KOPT-K1 (cell line): ENCODE measurements at regions not wholly inside any gene's neighbourhood (a gene's known extent, or its start where the extent isn't known, plus 50 kb on each side); places are given as distances from the start of the nearest gene placed in this dataset.

Experiments used
- H3K27ac ChIP-seq: fragments of 200-600 bp; sonication (generic); 2 replicates; pipeline ENCODE4 v1.5.1; 2016; ENCODE audit warnings: antibody characterized with exemption, mild to moderate bottlenecking, low read depth, low read length; ENCODE audit not compliant: poor library complexity, severe bottlenecking
- H3K36me3 ChIP-seq: fragments of 200-600 bp; sonication (generic); 2 replicates; pipeline ENCODE4 v1.5.1; 2017; ENCODE audit warnings: antibody characterized with exemption, mild to moderate bottlenecking, low read length, moderate library complexity; ENCODE audit not compliant: insufficient read depth
- H3K9me3 ChIP-seq: fragments of 200-600 bp; sonication (generic); 2 replicates; pipeline ENCODE4 v1.5.1; 2017; ENCODE audit warnings: antibody characterized with exemption, low read length, mild to moderate bottlenecking; ENCODE audit not compliant: insufficient read depth, poor library complexity, severe bottlenecking

DNA sequence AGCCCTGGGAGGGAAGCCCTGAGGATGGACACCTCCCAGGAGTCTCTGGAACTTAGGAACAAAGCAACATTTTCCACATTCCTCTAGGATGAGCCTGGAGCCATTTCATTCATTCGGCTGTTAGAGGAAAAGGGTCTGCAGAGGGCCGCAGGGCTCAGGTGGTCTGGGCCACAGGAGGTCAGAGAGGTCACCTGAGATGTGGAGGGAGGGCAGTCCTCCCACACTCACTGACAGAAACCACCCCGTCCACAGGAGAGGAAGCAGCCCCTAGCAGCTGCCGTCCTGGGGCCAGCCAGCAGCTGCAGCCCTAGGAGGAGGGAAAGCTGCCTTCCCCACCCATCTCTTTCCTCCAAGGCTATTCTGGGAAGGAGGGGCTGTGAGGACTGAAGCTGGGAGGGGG lies 207.0 kb downstream of the CDC5L start:
- H3K27ac ChIP-seq = no peak overlapping the region
- H3K36me3 ChIP-seq = no peaks in the 10 kb centered on the region
- H3K9me3 ChIP-seq = no peaks in the 10 kb centered on the region

DNA sequence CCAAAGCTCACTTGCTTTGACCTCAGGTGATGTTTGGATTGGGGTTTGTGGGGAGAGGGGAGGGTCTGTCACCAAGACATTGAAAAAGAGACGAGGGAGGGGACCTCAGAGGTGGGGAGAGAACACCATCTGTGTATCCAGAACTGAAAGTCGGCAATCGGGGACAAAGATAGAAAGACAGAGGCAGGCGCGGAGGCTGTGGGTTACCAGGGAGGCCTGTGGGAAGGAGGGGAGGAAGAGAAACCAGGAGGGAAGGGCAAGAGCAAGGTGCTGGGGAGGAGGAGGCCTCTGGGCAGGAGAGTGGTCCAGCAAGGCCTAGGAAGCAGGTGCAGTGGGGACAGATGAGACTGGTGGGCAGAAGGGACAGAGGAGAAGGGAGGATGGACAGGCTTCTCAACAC lies 211.2 kb downstream of the CDC5L start:
- no peak overlapping the region for H3K27ac ChIP-seq
- H3K36me3 ChIP-seq = no peaks in the 10 kb centered on the region
- H3K9me3 ChIP-seq = no peaks in the 10 kb centered on the region

DNA sequence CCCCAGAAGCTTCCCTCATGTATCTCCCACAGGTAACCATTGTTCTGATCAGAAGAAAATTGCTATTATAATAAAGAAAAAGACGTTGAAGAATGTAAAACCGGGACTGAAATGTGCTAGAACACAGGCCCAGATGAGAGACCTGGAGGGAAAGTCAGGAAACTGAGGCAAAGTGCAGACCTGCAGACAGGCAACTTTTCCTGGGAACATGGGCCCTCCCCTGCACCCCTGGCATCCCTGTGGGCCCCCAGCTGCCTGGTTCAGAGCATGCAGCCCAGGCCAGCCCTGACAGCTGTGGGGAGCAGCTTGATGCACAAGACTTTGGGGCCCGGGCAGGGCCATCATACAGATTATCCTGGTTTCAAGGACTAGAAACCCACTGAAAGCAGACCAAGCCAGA lies 212.2 kb downstream of the CDC5L start:
- H3K36me3 ChIP-seq = no peaks in the 10 kb centered on the region
- no peak overlapping the region for H3K27ac ChIP-seq
- no peaks in the 10 kb centered on the region for H3K9me3 ChIP-seq

DNA sequence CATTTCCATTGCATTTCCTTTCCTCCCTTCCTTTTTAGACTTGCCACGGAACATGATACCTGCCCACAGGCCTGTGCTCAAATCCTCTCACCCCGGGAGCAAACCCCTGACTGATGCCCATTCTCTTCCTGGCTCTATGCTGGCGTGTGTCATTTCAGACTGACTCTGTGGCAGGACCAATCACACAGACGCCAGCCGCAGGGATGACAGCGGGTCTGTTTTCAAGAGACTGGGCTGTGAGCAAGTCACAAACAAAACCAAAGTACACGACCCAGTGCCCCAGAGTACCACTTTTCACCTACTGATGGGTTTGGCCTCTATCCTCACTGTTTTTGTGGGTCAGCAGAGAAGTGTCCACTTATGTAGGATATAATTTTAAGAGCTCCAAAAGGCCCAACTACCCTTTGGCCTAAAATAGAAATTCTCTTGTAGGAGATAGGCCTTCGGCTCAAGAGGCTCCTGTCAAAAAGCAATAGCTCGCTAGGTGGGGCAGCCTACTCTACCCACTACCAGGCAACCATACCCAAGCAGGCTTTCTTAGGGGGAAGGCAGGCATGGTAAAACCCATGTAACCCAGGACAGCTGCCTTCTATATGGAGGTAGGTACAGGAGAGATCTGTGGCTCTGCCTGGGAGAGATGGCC lies 215.7 kb downstream of the CDC5L start:
- Histone ChIP-seq H3K9me3 (no peaks in the 10 kb centered on the region), H3K36me3 (no peaks in the 10 kb centered on the region), H3K27ac (no peak overlapping the region)

DNA sequence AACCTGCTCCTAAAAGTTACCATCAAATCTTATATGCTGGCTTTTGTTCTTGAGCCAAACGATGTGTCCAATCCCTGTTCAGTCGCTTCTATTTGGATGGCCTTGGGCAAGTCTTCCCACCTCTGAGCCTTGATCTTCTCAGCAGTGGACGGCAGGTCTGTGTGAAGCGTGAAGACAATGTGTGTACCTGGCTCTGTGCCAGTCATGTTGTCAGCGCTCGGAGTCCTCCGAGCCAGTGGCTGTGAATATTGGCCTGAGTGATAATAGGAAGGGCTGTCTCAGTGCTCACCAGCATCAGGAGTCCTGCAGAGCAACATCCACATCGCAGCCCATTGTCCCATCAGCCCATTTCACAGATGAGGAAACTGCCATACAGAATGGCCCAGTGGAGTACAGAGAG lies 219.0 kb downstream of the CDC5L start:
- no peaks in the 10 kb centered on the region for H3K9me3 ChIP-seq
- H3K27ac ChIP-seq = no peak overlapping the region

DNA sequence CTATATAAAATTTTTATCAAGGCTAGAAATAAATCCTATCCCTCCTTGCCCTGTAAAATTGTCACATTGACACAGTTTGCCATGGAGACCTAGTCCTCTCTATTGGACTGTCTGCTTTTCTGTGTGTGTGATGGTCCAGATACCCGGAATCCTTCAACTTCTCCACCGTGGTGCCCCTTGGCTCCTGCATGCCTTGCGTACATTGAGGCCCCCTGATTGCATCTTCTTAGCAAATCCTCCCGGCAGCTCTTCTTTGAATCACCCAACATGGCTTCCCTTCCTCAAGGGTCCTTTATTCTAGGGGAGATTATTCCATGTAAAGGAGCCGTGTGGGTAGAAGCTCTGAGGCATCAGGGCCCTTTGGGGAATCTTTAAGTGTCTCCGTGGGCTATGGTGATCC lies 219.5 kb downstream of the CDC5L start:
- Histone ChIP-seq H3K27ac (no peak overlapping the region), H3K36me3 (no peaks in the 10 kb centered on the region), H3K9me3 (no peaks in the 10 kb centered on the region)

More for the DNA sequence above, 219.0 kb downstream of the CDC5L start:
- no peaks in the 10 kb centered on the region for H3K36me3 ChIP-seq

DNA sequence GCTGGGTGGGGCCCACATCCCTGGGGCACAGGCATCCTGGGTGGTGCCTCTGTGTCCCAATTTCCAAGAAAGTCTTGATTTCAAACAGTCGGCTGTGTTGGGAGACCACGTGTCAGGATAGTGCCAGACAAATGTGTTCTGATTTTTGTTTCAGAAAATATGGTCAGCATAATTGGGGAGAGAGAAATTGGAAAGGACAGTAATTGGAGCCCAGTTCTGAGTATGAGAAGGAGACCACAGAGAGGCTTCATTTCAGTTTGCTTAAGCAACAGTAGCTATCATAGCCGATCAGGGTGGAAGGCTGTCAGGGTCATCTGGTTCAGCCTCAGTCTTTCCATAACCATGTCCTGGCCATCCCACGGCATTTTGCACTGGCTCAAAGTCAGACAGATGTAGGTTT lies 220.7 kb downstream of the CDC5L start:
- Histone ChIP-seq H3K36me3 (no peaks in the 10 kb centered on the region), H3K9me3 (no peaks in the 10 kb centered on the region)

DNA sequence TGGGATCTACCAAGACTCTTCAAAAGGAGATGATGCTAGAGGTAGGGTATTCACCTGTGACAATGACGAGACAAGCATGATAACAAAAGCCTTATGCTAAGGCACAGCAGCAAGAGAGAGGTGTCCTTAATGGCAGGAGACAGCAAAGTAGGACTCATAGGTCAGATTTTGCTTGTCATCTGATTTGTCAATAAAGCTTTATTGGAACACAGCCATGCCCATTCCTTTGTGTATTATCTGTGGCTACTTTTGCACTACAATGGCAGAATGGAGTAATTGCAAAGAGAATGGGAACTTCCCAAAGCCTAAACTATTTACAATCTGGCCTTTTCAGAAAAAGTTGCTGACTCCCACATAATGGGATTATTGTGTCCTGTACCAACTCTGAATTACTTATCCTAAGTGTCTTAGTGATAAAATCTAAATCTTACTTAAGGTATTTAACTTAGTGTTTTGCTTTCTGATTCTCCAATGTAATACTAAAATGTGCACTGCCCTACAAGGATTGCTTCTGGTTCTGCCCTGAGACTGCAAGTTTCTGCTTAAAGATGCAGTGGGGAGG lies 221.6 kb downstream of the CDC5L start:
- Histone ChIP-seq H3K9me3 (no peaks in the 10 kb centered on the region), H3K36me3 (no peaks in the 10 kb centered on the region), H3K27ac (no peak overlapping the region)

More for the DNA sequence above, 220.7 kb downstream of the CDC5L start:
- no peak overlapping the region for H3K27ac ChIP-seq

DNA sequence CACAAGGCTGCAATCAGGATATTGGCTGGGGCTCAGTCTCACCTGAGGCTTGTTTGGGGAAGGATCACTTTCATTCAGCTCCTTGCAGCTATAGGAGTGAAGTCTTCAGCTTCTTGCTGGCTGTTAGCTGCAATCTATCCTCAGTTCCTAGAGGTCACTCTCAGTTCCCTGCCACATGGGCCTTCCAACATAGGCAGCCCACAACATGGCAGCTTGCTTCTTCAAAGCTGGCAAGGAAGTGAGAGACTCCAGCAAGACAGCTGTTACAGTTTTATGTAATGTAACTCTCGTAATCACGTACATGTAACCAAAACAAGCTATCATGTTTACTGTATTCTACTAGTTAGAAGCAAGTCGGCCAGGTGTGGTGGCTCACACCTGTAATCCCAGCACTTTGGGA lies 226.9 kb downstream of the CDC5L start:
- H3K36me3 ChIP-seq = no peaks in the 10 kb centered on the region
- no peak overlapping the region for H3K27ac ChIP-seq
- no peaks in the 10 kb centered on the region for H3K9me3 ChIP-seq

DNA sequence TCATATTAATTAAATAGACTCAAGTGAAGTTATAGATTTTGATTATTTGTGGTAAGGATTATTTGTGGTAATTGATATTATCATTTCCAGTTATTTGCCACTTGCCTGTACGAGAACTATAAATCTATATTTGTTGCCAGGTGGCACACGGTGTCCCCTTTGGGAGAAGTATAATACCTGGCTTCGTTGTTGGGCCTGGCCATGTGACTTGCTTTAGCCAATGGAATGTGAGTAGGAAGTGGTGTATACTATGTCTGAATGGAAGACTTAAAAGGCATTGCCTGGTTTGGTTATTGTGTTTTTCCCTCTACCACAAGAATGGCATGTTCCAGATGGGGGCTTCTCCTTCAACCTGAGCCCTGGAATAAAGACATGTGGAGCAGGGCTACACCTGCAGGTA lies 228.1 kb downstream of the CDC5L start:
- no peak overlapping the region for H3K27ac ChIP-seq
- no peaks in the 10 kb centered on the region for H3K36me3 ChIP-seq
- H3K9me3 ChIP-seq = no peaks in the 10 kb centered on the region

DNA sequence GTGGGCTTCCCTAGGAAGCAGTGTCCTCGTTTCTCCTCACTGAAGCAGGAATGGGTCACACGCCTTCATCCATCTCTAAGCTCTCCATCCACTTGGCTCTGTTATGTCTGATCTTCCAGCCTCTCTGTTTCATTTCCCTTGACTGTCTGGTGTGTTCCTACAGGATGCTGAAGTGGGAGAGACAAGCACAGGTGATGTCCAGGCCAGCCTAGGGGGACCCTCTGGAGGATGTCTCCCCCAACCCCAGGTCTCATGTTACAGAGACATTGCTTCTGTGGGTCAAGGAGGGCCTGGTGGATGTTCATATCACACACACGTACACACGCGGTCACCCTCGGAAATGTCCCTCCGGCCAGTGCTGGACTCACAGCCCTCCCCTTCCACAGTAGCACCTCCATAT lies 229.9 kb downstream of the CDC5L start:
- H3K9me3 ChIP-seq = no peaks in the 10 kb centered on the region
- no peaks in the 10 kb centered on the region for H3K36me3 ChIP-seq
- H3K27ac ChIP-seq = no peak overlapping the region

DNA sequence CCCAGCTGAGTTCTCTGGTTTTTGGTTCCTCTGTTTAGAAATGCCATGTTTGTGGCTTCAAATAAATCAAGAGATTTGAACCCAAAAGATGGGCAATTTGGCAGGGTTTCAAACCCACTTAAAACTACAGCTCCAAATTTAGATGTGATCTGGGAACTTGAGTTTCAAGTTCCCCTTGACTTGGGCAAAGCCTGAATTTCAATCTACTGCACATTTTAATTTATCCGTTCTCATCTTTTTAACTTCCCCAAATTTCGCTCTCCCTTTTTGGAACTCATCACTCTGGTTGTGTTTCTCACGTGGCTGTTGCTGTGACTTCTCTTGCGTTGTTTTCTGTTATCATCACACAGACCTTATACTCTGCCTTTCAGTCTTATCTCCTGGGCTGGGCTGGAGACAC lies 230.9 kb downstream of the CDC5L start:
- no peaks in the 10 kb centered on the region for H3K9me3 ChIP-seq
- no peak overlapping the region for H3K27ac ChIP-seq
- H3K36me3 ChIP-seq = no peaks in the 10 kb centered on the region

DNA sequence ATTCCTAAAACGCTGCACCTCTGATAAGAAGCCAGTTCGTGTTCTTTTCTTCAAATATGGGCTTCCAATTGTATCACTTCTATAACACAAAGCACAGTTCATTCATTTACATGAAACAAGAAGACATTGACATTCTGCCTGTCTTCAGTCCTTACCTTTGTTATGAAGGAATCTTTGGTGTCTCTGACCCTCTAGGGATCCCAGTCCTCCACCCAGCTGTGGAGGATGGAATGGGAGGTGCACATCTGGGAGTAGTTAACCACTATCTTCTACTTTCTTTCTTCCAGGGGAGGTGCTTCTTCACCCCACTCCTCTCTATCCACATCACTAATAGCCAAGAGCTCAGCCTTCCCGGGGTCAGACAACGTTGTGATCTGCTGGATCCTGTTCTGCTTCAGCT lies 233.4 kb downstream of the CDC5L start:
- Histone ChIP-seq H3K27ac (no peak overlapping the region), H3K9me3 (no peaks in the 10 kb centered on the region), H3K36me3 (no peaks in the 10 kb centered on the region)

DNA sequence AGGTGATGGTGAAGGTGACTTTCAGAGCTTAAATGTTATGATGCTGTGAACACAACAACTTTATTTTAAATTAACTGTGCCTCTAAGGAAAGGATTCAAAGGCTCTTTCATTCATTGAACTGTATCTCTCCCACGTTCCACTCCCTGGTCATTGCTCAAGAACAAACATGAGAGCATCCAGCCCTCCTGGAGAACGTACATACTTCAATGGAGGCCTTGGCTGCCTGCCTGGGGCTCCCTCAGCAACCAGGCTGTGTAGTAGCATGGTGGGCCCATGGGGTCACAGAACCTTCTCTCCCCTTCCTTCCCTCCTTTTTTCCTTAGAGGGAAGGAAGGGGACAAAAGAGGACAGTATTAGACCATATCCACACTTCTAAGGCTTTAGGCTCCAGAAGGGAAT lies 234.3 kb downstream of the CDC5L start:
- Histone ChIP-seq H3K9me3 (no peaks in the 10 kb centered on the region), H3K36me3 (no peaks in the 10 kb centered on the region), H3K27ac (no peak overlapping the region)

DNA sequence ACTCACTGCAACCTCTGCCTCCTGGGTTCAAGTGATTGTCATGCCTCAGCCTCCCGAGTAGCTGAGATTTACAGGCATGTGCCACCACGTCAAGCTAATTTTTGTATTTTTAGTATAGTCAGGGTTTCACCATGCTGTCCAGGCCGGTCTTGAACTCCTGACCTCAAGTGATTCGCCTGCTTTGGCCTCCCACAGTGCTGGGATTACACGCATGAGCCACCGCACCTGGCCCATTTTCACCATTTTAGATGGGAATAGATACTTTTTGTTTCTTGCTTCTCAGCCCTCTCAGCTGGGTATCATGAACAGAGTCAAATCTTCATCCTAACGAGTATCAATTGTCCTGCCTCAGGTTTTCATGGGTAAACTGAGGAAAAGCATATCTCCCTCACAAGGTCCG lies 235.0 kb downstream of the CDC5L start:
- H3K27ac ChIP-seq = no peak overlapping the region
- no peaks in the 10 kb centered on the region for H3K9me3 ChIP-seq
- H3K36me3 ChIP-seq = no peaks in the 10 kb centered on the region

DNA sequence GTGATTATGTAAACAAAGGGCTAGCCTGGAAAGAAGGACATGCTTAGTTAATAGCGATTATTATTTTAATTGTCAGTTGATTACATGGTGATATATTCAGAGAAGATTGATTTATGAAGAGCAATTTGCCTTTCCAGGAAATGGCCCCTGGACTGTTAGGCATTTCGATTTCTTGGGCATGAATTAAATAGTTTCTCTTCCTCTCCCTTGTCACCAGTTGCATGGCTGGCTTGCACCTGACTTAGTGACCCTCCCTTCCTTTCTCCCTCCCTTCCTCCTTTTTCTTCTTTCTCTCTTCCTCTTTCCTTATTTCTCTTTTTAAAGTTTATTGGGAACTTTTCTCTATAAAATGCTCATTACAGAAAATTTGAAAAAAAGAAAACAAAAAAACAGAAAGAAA lies 235.4 kb downstream of the CDC5L start:
- Histone ChIP-seq H3K9me3 (no peaks in the 10 kb centered on the region), H3K36me3 (no peaks in the 10 kb centered on the region), H3K27ac (no peak overlapping the region)
